ENCODE measurements at regions not wholly inside any gene's neighbourhood (a gene's known extent, or its start where the extent isn't known, plus 50 kb on each side); places are given as distances from the start of the nearest gene placed in this dataset.
"Not testable (repeated sequence)": the region's sequence is repeated elsewhere in the genome, so short reads cannot be mapped to it uniquely, and the experiment has no call there.

GRCh38 chr17:33564146-33564545 is 271.1 kb upstream of the ASIC2 start:
- no peak for TF ChIP-seq CTCF (IDR thresholded peaks at IDR 0.05)
- no peak for TF ChIP-seq POLR2A (IDR thresholded peaks at IDR 0.05)
- Histone ChIP-seq H3K27me3 (peaks cover 0 to 4% (median 0%) of the 10 kb centered on the region in 4 donors), H3K9me3 (no peaks in the 10 kb centered on the region), H3K36me3 (no peaks in the 10 kb centered on the region), H3K27ac (no peak overlapping the region), H3K4me3 (no peak overlapping the region), H3K4me1 (no peaks in the 10 kb centered on the region)
- 44 to 86% methylated on average over 2 to 3 of the region's 3 CpGs for WGBS, 2 donors
- no peak for DNase-seq
- intact Hi-C loops (cut with DNase I), result no loop called here

GRCh38 chr17:33567223-33567622 is 274.1 kb upstream of the ASIC2 start:
- H3K9me3 ChIP-seq, result no peaks in the 10 kb centered on the region
- TF ChIP-seq POLR2A (IDR thresholded peaks at IDR 0.05) (no peak), CTCF (IDR thresholded peaks at IDR 0.05) (no peak)
- intact Hi-C loops (cut with DNase I), result no loop called here
- WGBS, 2 donors, result 47 to 53% methylated on average over 3 of the region's 3 CpGs
- no peaks in the 10 kb centered on the region for H3K4me1 ChIP-seq
- no peaks in the 10 kb centered on the region for H3K36me3 ChIP-seq
- no peak overlapping the region for H3K27ac ChIP-seq
- no peak for DNase-seq
- no peak overlapping the region for H3K4me3 ChIP-seq
- peaks cover 0 to 4% (median 0%) of the 10 kb centered on the region in 4 donors for H3K27me3 ChIP-seq

DNA sequence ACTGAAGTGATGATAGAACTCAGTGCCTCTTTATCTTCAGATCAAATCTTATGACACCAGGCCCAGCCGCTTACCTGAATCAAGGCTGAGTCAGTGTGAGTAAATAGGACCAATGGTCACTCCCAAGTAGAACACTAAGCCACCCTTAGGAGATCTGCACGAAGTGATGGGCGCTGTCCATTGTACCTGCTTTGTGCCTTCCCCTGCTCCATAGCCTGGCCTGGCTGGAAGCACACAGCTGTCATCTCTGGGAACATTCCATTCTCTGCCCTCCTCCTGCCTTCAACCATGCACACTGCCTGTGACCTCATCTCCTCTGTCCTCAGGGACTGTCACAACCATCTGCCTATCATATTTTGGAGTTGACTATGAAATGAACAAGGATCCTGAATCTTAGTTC is 279.5 kb upstream of the ASIC2 start:
- H3K4me1 ChIP-seq, result no peaks in the 10 kb centered on the region
- H3K27me3 ChIP-seq, result peaks cover 0 to 16% (median 0%) of the 10 kb centered on the region in 4 donors
- intact Hi-C loops (cut with DNase I), result no loop called here
- H3K9me3 ChIP-seq, result no peaks in the 10 kb centered on the region
- no peak for TF ChIP-seq CTCF (IDR thresholded peaks at IDR 0.05)
- no peak for TF ChIP-seq POLR2A (IDR thresholded peaks at IDR 0.05)
- no peaks in the 10 kb centered on the region for H3K36me3 ChIP-seq
- DNase-seq, result no peak
- no peak overlapping the region for H3K27ac ChIP-seq
- H3K4me3 ChIP-seq, result no peak overlapping the region
- WGBS, 2 donors, result 69% methylated on average over 3 of the region's 3 CpGs; no CpG with 5 or more reads in 1 of the 2 donors

- Histone ChIP-seq H3K4me3 (no peak overlapping the region), H3K27me3 (peaks cover 0 to 22% (median 0%) of the 10 kb centered on the region in 4 donors), H3K27ac (no peak overlapping the region), H3K9me3 (no peaks in the 10 kb centered on the region), H3K36me3 (no peaks in the 10 kb centered on the region), H3K4me1 (no peaks in the 10 kb centered on the region)
- intact Hi-C loops (cut with DNase I), result no loop called here
- TF ChIP-seq POLR2A (IDR thresholded peaks at IDR 0.05) (no peak), CTCF (IDR thresholded peaks at IDR 0.05) (no peak)
- 74 to 90% methylated on average over 2 to 4 of the region's 4 CpGs for WGBS, 2 donors
- DNase-seq, result no peak
Measured at GRCh38 chr17:33574942-33575445, 281.9 kb upstream of the ASIC2 start.

GRCh38 chr17:33579740-33580139 is 286.6 kb upstream of the ASIC2 start:
- intact Hi-C loops (cut with DNase I); H3K4me1 ChIP-seq; H3K9me3 ChIP-seq; DNase-seq; H3K4me3 ChIP-seq; H3K36me3 ChIP-seq; H3K27ac ChIP-seq: not testable (repeated sequence)
- 77 to 90% methylated on average over 5 to 6 of the region's 6 CpGs for WGBS, 2 donors
- peaks cover 0 to 29% (median 0%) of the 10 kb centered on the region in 4 donors for H3K27me3 ChIP-seq

- DNase-seq, result no peak
- H3K9me3 ChIP-seq, result no peaks in the 10 kb centered on the region
- no peaks in the 10 kb centered on the region for H3K36me3 ChIP-seq
- 87 to 91% methylated on average over 3 of the region's 3 CpGs for WGBS, 2 donors
- TF ChIP-seq POLR2A (IDR thresholded peaks at IDR 0.05) (no peak), CTCF (IDR thresholded peaks at IDR 0.05) (no peak)
- H3K27me3 ChIP-seq, result peaks cover 0 to 33% (median 0%) of the 10 kb centered on the region in 4 donors
- H3K4me3 ChIP-seq, result no peak overlapping the region
- intact Hi-C loops (cut with DNase I), result no loop called here
- H3K27ac ChIP-seq, result no peak overlapping the region
- no peaks in the 10 kb centered on the region for H3K4me1 ChIP-seq
Measured at GRCh38 chr17:33580215-33580614, 287.1 kb upstream of the ASIC2 start.

All from esophagus squamous epithelium (tissue), 5 donors.